ENCODE measurements at regions not wholly inside any gene's neighbourhood (a gene's known extent, or its start where the extent isn't known, plus 50 kb on each side); places are given as distances from the start of the nearest gene placed in this dataset.
"Not testable (repeated sequence)": the region's sequence is repeated elsewhere in the genome, so short reads cannot be mapped to it uniquely, and the experiment has no call there.

DNA sequence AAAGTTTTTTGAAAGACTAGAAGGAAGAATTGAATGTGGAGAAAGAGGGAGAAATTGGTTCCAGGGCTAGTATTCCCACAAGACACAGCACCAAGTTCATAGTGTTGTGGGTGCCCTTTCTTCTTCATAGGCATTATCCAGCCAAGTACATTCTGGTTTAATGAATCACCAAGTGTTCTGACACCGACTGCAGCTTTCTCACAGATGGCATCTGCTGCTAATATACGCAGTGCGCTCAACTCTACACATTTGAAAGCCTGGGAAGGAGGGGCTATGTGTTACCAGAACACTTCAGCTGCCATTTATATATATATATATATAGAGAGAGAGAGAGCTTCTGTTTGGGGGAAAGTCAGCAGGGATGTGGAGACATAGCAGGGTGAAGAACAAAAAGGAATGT lies 1168.4 kb downstream of the GATA3 start:
- DNase-seq (ENCODE audit: low read depth) = no peak

DNA sequence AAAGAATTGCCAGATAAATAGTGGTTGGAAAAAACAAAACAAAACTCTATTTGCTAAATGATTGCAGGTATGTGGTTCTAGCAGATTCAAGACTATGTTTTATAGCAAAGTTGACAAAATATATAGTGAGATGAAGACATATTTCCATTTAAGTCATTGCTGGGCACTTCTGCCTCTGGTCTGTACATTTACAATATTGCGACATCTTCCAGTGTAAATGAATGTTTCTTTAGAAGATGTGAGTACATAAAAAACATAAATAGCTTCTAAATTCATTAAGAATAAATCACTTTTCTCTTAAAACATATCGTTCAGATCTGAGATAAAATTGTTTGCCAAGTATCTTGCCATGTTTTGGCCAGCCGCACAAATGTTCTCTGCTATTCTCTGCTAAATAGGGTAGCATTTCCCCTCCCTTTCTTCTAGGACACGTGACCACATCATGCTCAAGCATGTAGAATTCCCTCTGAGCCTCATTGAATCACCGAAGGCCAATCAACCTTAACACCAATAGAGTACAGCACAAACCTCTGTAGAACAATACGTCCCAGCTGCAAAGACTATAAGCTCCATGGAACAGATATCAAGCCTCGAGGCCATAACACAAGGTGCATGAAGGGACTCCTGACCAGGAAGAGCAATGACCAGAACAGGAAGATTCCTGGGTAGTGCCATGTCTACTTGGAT lies 1173.3 kb downstream of the GATA3 start:
- DNase-seq (ENCODE audit: low read depth) = no peak

DNA sequence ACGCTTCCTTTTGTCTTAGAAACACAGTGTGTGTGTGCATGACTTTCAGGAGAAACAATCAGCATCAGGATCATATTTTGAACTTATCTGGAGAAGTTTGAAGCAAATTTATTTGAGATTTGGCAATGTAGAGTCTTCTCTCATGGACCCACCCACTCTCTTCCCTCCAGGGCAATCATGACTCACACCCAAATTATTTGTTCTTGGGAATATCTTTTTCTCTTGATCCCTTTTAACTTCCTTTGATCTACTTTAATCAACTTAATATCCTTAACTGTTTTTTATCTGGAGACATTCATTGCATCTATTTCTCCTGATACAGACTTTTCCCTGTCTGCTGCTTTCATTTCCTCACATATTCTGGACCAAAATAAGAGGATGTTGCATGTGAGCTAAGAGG lies 1174.3 kb downstream of the GATA3 start:
- no peak for DNase-seq (ENCODE audit: low read depth)

DNA sequence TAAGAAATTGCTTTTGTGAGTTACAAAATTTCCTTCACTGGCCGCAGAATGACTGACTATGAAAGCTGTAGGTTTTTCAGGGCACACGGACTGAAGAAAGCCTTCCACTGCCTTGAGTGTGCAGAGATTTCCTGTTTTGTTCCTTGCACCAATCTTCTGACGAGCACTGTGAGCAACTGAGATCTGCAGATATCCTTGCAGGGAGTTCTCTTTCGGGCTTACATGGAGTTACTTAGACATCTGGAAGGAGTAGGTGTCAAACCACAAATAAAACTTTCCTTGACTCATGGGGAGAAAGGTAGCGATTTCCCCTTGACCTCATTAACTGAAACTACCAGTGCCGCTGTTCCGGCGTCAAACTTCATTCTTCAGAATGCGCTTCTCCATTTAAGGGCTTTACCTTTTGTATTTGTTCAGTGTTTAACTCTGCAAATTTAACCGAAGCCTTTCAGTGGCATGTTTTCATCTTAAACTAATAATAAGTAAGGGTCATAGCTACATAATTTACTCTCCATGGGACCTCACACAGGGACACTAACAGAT lies 1175.3 kb downstream of the GATA3 start:
- DNase-seq (ENCODE audit: low read depth) = no peak

DNA sequence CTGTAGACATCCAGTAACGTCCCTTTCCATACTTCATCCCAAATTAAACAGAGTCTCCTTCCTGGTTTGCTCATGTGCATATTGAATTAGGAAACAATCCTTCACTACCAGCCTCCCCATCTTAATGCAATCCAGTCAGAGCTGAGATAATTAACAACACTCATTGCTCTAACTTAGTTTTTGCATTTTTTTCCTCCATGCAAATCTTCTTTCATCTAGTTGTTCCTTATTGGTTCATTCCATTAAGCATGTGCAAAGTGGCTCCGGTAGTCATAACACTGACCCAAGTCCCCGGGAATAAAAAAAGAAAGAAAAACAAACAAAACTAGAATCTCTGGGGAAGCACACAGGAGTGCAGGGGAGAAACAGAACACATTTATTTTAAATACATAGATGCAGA lies 1176.1 kb downstream of the GATA3 start:
- no peak for DNase-seq (ENCODE audit: low read depth)

DNA sequence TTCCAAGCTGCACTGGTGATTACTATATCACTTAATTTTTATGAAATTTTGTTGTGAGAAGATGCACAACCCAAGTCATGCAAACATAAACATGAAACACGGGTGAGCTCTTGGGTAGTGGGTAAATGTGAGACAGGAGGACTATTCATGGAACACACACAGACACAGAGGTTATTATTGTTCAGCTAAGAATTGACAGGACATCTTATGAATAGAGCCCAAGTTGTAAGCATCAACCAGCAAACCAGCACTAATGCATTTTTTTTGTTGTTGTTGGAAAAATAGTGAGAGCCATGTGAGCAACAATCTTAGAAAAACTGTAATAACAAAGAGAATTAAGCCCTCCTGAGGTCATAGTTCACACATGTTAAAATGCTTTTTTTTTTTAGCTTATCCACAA lies 1179.7 kb downstream of the GATA3 start:
- no peak for DNase-seq (ENCODE audit: low read depth)

DNA sequence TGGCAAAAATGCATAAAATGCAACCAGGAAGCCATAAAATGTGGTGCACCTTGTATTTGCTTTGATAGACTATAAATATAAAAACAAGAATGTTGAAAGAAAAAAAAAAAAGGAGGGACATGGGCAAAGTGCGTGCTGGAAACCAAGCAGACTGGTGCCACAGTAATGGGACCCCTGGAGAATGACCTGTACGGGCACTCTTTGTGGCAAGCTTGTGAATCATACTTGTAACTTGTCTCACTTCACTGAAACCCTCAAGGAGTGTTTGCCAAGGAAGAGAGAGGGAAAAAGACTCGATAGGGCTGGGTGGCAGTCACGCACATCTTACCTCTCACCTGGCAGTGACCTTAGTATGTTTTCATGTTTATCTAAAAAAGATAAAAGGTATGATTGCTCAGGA lies 1183.6 kb downstream of the GATA3 start:
- no peak for DNase-seq (ENCODE audit: low read depth)

DNA sequence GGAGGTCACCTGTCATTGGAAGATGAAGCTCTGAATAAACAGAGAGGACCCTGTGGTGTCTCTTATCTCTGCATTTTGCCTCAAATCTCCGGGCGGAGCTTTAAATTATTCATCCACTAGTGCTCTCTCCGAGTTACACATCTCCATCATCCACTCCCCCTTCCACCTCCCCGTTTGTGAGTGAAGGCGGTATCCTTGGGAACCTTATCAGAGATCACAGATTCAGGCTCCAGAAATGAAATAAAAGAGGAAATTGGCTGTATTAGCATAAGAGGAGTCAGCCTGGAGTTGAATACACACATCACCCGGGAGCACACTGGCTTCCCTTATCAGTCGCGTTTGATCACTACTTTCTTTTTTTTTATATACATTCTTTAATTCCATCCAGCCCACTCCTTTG lies 1184.8 kb downstream of the GATA3 start:
- no peak for DNase-seq (ENCODE audit: low read depth)

DNA sequence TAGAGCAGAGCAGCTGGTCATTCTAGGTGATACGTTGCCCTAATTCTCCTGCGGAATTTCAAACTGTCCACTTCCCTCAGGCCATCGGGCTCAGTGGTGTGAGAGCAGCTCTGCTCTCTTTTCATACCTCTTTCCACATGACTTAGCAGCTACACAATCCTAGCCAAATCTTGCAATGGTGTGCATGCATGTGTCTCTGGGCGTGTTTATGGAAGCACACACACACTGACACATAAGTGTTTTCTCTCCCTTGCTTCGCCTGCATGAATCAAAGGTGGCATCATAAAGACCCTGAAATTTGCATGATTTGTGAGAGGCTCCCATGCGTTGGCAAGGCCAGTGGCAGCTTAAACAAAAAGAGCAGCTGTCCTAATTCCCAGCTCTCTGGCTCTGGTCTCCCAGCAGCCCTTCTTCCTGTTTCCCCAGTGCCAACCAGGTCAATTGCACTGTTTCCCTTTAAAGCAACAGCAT lies 1189.5 kb downstream of the GATA3 start:
- DNase-seq (ENCODE audit: low read depth) = no peak

DNA sequence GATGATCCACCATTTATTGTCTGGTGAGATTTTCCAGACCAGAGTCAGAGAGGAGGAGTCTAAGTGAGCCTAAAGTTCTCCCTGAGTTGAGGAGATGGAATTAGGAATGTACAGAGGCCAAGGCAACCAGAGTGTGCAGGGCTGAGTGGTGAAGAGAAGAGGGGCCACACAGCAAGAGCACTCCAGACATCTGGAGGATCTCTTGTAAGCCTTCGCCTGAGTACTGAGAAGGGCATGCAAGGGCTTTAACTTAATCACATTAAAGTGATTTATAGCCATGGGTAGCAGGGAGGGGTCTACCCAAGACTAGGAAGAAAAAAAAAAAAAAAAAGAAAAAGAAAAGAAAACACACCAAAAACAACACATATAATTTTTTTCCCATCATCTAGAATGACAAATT lies 1190.4 kb downstream of the GATA3 start:
- DNase-seq (ENCODE audit: low read depth) = no peak

DNA sequence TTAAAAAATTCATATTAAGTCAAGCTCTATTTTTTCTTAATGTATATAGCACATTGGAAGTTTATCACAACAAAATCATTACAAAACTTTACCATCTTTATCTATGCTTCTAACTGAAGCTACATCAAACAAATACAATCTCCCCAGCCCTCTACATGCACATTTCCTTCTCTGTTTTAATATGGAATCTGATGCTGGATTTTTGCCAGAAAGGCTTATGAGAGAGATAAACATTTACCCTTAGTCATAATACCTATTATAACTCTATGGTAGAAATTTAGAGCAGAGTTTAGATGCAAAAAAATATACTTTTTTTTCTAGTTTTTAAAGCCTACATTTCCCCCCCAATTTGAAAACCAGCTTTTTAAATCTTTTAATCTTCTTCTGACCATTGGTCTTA lies 1198.6 kb downstream of the GATA3 start:
- DNase-seq (ENCODE audit: low read depth) = no peak

DNA sequence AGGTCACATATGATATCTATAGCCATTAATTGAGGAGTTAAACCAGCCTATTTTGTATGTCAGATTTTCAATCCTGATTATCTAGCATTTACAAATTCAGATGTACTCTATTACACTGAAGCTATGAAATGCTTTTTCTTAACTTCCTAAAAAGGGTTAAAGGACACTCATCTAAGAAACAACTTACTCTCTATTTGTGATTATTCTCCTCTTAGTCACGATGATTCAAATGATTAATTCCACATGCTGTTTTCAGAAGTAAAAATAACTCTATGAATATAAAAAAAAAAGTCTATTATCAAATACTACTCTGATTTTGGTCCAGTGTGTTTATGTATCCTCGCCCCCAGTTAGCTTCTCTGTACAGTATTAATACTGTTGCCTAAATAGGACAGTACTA lies 1199.9 kb downstream of the GATA3 start:
- DNase-seq (ENCODE audit: low read depth) = no peak

DNA sequence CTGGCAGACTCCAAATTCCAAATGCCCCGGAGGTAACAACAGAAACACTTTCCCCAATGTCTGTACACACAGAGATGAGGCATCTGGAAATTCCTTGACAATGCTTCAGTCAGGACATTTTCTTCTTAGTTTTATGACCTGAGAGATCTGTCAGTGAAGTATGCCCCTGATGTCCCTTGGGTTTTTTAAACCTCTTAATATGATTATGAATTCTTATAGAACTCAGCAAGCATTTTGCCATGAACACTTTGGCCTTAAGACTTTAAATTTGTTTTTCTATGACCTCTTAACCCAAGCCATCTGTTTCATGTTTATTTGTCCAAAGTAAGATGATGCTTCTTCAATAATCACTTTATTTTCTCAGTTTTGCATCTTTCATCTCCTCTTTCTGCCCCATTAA lies 1206.2 kb downstream of the GATA3 start:
- DNase-seq (ENCODE audit: low read depth) = no peak

DNA sequence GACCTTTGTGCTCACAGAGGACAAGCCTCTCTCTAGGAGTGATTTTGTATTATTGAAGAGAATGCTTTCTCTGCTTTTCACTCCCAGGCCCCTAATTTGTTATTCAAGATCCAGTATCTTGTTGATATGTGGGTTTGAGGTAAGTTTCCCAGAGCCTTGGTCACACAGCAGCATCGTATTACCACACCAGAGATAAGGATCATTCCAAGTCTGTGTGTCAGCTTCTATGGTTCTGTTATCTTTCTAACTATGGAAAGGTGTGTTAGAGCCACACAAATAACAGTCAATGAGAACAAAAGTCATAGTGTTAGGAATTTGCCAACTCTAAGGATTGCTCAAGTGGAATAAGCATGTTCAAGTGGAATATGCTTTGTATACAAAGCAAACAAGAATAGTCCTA lies 1208.3 kb downstream of the GATA3 start:
- DNase-seq (ENCODE audit: low read depth) = no peak

DNA sequence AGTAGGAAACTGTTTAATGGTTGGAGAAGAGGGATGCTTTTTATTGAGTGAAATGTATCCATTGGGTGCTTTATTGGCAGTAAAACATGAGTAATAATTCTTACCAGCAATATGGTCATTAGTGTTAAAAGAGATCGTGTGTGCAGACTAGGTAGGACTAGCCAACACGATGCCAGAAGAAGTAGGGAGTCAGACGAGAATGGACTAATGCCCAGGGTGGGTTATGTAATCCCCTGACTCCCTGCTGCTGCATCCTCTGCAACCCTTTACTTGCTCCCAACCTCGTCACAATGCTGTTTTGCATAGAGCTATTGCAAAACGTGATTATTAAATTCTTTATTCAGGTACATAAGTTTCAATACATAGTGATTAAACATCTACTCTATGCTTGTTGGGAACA lies 1213.7 kb downstream of the GATA3 start:
- no peak for DNase-seq (ENCODE audit: low read depth)

DNA sequence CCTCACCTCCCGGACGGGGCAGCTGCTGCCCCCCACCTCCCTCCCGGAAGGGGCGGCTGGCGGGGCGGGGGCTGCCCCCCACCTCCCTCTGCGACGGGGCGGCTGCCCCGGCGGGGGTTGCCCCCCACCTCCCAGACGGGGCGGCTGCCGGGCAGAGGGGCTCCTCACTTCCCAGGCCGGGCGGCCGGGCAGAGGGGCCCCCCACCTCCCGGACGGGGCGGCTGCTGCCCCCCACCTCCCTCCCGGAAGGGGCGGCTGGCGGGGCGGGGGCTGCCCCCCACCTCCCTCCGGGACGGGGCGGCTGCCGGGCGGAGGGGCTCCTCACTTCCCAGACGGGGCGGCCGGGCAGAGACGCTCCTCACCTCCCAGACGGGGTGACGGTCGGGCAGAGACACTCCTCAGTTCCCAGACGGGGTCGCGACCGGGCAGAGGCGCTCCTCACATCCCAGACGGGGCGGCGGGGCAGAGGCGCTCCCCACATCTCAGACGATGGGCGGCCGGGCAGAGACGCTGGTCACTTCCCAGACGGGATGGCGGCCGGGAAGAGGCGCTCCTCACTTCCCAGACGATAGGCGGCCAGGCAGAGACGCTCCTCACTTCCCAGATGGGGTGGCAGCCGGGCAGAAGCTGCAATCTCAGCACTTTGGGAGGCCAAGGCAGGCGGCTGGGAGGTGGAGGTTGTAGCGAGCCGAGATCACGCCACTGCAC lies 1218.8 kb downstream of the GATA3 start:
- DNase-seq (ENCODE audit: low read depth) = not testable (repeated sequence)

DNA sequence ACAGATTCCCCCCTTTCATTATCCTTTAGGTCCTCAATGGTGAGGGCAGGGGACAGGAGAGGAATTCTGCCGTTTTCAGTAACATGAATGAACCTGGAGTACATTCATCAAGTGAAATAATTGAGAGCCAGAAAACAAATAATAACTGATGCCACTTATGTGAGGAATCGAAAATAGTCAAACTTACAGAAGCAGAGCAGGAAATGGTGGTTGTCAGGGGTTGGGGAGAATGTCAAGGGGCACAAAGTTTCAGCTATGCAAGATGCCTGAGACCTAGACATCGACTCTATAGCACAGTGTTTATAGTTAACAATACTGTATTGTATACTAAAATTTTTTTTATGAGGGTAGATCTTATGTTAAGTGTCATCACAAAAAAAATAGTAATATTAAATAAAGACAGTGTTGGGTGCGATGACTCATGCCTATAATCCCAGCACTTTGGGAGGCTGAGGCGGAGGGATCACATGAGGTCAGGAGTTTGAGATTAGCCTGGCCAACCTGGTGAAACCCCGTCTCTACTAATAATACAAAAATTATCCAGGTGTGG lies 1219.8 kb downstream of the GATA3 start:
- DNase-seq (ENCODE audit: low read depth) = no peak

DNA sequence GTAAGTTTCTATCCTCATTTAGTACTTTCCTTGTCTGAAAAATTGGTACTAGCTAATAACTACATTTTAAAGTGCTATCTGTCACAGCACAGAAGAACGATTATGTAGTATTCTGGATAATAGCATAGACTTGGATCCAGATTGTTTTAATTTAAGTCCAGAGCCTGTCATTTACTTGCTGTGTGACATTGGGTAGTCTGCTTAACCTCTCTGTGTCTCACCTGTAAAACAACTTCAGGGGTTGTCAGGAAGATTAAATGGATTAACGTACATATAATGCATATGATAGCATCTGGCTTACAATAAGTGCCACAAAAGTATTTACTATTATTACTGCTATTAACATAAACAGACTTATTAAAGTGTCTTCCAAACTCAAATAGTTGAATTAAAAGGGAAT lies 1221.4 kb downstream of the GATA3 start:
- no peak for DNase-seq (ENCODE audit: low read depth)

DNA sequence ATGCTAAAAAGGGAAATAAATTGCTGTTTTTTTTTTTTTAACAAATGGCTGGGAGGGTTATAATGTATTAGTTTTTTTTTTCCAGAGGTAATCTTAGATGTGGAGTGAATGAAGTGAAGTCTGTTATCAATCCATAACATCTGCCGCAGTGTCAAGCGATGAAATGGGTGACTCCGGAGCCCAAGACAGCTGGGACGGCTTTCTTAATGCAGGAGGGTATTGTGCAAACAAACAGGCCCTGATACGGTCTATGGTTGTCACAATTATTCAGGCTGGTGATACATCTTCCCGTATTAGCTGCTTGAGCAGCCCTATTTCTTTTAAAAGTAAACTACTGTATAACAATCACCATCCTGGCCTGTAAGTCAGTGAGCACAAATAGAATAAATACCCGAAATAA lies 1231.2 kb downstream of the GATA3 start:
- no peak for DNase-seq (ENCODE audit: low read depth)

DNA sequence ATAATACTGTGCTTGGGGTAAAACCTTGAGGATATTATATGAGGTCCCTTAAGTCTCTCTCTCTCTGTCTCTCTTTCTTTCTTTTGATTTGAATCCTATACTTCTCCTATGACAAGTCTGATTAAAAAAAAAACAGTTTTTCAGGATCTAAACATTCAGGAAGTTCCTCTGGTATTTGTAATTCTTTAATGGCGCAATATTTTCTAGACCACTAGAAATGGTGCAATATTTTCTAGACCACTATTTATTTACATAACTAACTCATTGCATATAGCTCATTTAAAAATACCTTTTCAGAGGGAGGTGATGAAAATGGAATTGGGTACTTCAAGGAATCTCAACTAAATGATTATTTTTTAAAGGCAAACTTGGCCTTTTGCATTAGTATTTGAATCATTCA lies 1235.3 kb downstream of the GATA3 start:
- DNase-seq (ENCODE audit: low read depth) = no peak

DNA sequence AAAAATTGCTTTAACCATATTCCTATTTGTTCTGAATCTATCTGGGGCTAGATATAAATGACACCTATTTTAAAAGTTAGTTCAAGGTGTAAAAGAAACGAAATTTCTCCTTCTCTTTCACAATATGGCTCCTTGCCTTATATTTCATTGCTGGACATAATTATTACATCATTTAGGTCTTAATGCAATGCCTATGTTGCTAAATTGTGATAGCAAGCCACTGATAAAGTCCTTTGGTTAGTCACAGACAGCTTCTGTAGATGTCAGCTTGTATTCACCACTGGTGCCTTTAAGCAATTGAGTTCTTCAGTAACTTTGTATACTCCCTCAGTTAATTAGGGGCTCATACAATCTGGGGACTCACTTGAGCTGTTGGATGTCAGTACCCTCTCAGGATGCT lies 1236.6 kb downstream of the GATA3 start:
- DNase-seq (ENCODE audit: low read depth) = no peak

DNA sequence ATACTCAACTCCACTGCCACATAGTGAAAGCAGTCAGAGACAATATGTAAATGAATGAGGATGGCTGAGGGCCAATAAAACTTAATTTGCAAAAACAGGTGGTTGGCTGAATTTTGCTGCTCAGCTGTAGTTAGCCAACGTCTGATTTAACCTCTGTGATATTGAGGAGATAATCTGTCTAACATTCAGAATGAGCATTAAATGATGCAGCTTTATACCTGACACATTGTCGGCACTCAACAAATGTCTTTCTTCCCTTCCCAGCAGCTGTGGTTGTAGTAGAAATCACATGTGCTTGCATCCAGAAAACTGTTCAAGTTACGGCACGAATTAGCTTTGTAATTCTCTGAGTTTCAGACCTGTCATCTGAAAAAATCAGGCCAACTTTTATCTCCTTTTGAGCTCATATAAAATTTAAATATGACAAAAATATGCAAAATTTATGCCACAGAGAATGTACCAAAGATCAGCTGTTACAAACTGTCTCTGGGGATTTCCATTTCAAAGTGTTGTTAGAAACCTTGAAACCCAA lies 1239.7 kb downstream of the GATA3 start:
- DNase-seq (ENCODE audit: low read depth) = no peak

DNA sequence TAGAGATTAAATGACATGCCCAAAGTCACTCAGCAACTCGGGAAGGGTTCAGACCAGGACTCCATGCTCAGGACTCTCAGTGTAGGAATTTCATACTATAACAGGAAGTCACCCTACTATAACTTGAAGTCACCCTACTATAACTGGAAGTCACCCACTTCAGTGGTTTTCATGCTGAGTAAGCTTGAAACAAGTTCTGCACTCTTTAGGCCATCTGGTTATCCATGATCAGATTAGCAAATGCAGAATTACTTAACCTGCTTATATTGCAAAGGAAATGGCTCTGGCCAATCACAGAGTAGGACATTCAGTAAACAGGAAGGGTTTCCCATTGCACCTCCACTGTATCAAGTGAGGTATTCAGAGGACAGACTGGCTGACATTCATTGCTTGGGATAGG lies 1240.4 kb downstream of the GATA3 start:
- DNase-seq (ENCODE audit: low read depth) = no peak
